GM23248 (cell line): ENCODE measurements at regions not wholly inside any gene's neighbourhood (a gene's known extent, or its start where the extent isn't known, plus 50 kb on each side); places are given as distances from the start of the nearest gene placed in this dataset.

Experiments used
- EZH2 ChIP-seq: fragments of 200-600 bp; sonication (generic); IDR thresholded peaks from 2 replicates; pipeline ENCODE4 v1.6.1; 2018; ENCODE audit warnings: antibody characterized with exemption, mild to moderate bottlenecking; ENCODE audit not compliant: insufficient read depth, poor library complexity, severe bottlenecking
- EZH2phosphoT487 ChIP-seq: fragments of 200-600 bp; sonication (generic); IDR thresholded peaks from 2 replicates; pipeline ENCODE4 v1.6.1; 2018; ENCODE audit warnings: antibody characterized with exemption, moderate library complexity, mild to moderate bottlenecking, low read depth; ENCODE audit not compliant: insufficient read depth

DNA sequence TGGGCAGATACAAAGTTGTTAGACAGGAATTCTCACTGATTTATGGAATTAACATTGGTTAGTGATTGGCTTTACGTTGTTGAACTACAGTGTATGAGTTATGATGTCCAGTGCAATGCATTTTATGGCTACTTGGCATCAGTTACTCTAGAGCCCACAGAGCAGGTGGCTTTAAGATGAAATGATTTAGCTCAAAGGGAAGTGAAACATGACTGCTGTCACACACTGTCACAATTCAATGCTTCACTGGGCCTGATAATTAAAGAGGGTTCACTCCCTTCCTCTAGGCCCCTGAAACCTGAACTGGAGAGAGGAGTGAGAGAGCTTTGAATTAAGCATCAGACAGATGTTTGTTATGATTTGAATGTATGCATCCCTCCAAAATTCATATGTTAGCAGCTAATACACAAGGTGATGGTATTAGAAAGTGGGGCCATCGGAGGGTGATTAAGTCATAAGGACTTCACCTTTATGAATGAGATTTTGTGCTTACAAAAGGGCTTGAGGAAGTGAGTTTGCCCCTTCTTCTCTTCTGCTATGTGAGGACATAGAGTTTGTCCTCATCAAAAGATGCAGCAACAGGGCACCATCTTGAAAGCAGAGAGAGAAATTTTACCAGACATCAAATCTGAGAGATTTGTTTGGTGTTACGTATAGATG lies 175.8 kb upstream of the GRIN2B start:
- TF ChIP-seq EZH2: no peak
- TF ChIP-seq EZH2phosphoT487: no peak
